SK-N-SH treated with all-trans-retinoic acid at 6 μM for 48 hours (cell line): ENCODE measurements at regions not wholly inside any gene's neighbourhood (a gene's known extent, or its start where the extent isn't known, plus 50 kb on each side); places are given as distances from the start of the nearest gene placed in this dataset.

Source experiments
- ATAC-seq: fragments of 200-7000 bp; cut with Tn5 transposase; 3 replicates; pipeline ENCODE4 v1.9.1; 2020; ENCODE audit warnings: mild to moderate bottlenecking, moderate library complexity
- ARNTL ChIP-seq: fragments of 450-650 bp; formaldehyde crosslinking; IDR thresholded peaks from 2 replicates; pipeline ENCODE4 v1.5.0; 2020; ENCODE audit warnings: low read depth, mild to moderate bottlenecking, moderate library complexity, borderline replicate concordance
- BACH2 ChIP-seq: fragments of 250-450 bp; sonication (Bioruptor Pico); IDR thresholded peaks from 2 replicates; pipeline ENCODE4 v1.9.0; 2021; ENCODE audit warnings: mild to moderate bottlenecking, borderline replicate concordance
- CSDC2 ChIP-seq: fragments of 250-450 bp; sonication (Bioruptor Pico); IDR thresholded peaks from 2 replicates; pipeline ENCODE4 v1.5.0; 2020; ENCODE audit warnings: mild to moderate bottlenecking, moderate library complexity
- GLIS3 ChIP-seq: fragments of 250-450 bp; sonication (Bioruptor Pico); IDR thresholded peaks from 2 replicates; pipeline ENCODE4 v1.5.0; 2020; ENCODE audit warnings: mild to moderate bottlenecking, moderate library complexity
- ISL1 ChIP-seq: fragments of 250-450 bp; sonication (Bioruptor Pico); IDR thresholded peaks from 2 replicates; pipeline ENCODE4 v2.1.2; 2022; ENCODE audit warnings: mild to moderate bottlenecking, moderate library complexity
- OSR1 ChIP-seq: fragments of 250-450 bp; sonication (Bioruptor Pico); IDR thresholded peaks from 2 replicates; pipeline ENCODE4 v1.8.0; 2022; ENCODE audit warnings: moderate library complexity, mild to moderate bottlenecking, inconsistent platforms
- PPARA ChIP-seq: fragments of 250-450 bp; sonication (Bioruptor Pico); IDR thresholded peaks from 2 replicates; pipeline ENCODE4 v1.5.0; 2020; ENCODE audit warnings: mild to moderate bottlenecking, borderline replicate concordance
- RARB ChIP-seq: fragments of 250-450 bp; sonication (Bioruptor Pico); IDR thresholded peaks from 2 replicates; pipeline ENCODE4 v1.8.0; 2021; ENCODE audit warnings: mild to moderate bottlenecking, moderate library complexity
- SNAI2 ChIP-seq: fragments of 250-450 bp; sonication (Bioruptor Pico); IDR thresholded peaks from 2 replicates; pipeline ENCODE4 v1.5.0; 2020; ENCODE audit warnings: mild to moderate bottlenecking, moderate library complexity
- TCF4 ChIP-seq: fragments of 250-450 bp; sonication (Bioruptor Pico); IDR thresholded peaks from 2 replicates; pipeline ENCODE4 v1.8.0; 2021; ENCODE audit warnings: mild to moderate bottlenecking, moderate library complexity, borderline replicate concordance
- TOX ChIP-seq: fragments of 250-450 bp; sonication (Bioruptor Pico); IDR thresholded peaks from 2 replicates; pipeline ENCODE4 v1.8.0; 2021; ENCODE audit warnings: mild to moderate bottlenecking, moderate library complexity, borderline replicate concordance
- ZFP3 ChIP-seq: fragments of 250-450 bp; sonication (Bioruptor Pico); IDR thresholded peaks from 2 replicates; pipeline ENCODE4 v1.5.0; 2020; ENCODE audit warnings: mild to moderate bottlenecking, moderate library complexity
- ZFP30 ChIP-seq: fragments of 450-650 bp; formaldehyde crosslinking; IDR thresholded peaks from 2 replicates; pipeline ENCODE4 v1.5.0; 2022; ENCODE audit warnings: mild to moderate bottlenecking, moderate library complexity
- ZNF565 ChIP-seq: fragments of 450-650 bp; formaldehyde crosslinking; conservative IDR thresholded peaks from 2 replicates; pipeline ENCODE4 v1.5.0; 2020; ENCODE audit warnings: low read depth, mild to moderate bottlenecking, moderate library complexity
- ZNF8 ChIP-seq: fragments of 450-650 bp; formaldehyde crosslinking; IDR thresholded peaks from 2 replicates; pipeline ENCODE4 v1.5.0; 2020; ENCODE audit warnings: mild to moderate bottlenecking, moderate library complexity
- TF ChIP-seq, protein P1 (sequence below): fragments of 250-450 bp; sonication (Bioruptor Pico); IDR thresholded peaks from 2 replicates; pipeline ENCODE4 v1.5.0; 2020; ENCODE audit warnings: mild to moderate bottlenecking, moderate library complexity
- TF ChIP-seq, protein P2 (sequence below): fragments of 250-450 bp; sonication (Bioruptor Pico); IDR thresholded peaks from 2 replicates; pipeline ENCODE4 v1.8.0; 2020; ENCODE audit warnings: mild to moderate bottlenecking, moderate library complexity, borderline replicate concordance
- TF ChIP-seq, protein P3 (sequence below): fragments of 250-450 bp; sonication (Bioruptor Pico); IDR thresholded peaks from 2 replicates; pipeline ENCODE4 v1.5.1; 2020; ENCODE audit warnings: low read depth, mild to moderate bottlenecking, moderate library complexity
- TF ChIP-seq, protein P4 (sequence below): fragments of 250-450 bp; sonication (Bioruptor Pico); IDR thresholded peaks from 2 replicates; pipeline ENCODE4 v1.5.1; 2021; ENCODE audit warnings: mild to moderate bottlenecking, moderate library complexity

DNA sequence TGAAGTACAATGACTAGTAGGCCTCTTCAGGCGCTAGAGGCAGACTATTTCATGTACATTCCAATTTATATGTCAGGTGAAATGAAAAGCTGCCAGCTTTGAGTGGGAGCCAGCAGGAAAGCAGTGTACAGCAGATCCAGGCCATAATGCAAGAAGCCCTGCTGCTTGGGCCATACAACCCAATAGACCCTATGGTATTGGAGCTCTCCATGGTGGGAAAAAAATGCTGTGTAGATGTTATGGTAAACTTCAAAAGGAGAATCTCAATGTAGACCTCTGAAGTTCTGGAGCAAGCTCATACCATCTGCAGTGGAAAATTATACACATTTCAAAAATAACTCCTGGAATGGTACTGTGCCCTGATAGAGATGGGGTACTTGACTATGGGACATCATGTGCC, 71.5 kb upstream of the CD82 start:
- no peak for ATAC-seq
- TF ChIP-seq, protein P1, sequence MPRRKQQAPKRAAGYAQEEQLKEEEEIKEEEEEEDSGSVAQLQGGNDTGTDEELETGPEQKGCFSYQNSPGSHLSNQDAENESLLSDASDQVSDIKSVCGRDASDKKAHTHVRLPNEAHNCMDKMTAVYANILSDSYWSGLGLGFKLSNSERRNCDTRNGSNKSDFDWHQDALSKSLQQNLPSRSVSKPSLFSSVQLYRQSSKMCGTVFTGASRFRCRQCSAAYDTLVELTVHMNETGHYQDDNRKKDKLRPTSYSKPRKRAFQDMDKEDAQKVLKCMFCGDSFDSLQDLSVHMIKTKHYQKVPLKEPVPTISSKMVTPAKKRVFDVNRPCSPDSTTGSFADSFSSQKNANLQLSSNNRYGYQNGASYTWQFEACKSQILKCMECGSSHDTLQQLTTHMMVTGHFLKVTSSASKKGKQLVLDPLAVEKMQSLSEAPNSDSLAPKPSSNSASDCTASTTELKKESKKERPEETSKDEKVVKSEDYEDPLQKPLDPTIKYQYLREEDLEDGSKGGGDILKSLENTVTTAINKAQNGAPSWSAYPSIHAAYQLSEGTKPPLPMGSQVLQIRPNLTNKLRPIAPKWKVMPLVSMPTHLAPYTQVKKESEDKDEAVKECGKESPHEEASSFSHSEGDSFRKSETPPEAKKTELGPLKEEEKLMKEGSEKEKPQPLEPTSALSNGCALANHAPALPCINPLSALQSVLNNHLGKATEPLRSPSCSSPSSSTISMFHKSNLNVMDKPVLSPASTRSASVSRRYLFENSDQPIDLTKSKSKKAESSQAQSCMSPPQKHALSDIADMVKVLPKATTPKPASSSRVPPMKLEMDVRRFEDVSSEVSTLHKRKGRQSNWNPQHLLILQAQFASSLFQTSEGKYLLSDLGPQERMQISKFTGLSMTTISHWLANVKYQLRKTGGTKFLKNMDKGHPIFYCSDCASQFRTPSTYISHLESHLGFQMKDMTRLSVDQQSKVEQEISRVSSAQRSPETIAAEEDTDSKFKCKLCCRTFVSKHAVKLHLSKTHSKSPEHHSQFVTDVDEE (CRISPR knock-in tag), result no peak
- TF ChIP-seq ARNTL (CRISPR knock-in tag) (no peak), ZNF8 (no peak), ZNF565 (CRISPR knock-in tag) (no peak), TOX (no peak), PPARA (no peak), ISL1 (CRISPR knock-in tag) (no peak), BACH2 (CRISPR knock-in tag) (no peak), CSDC2 (CRISPR knock-in tag) (no peak), RARB (CRISPR knock-in tag) (no peak), GLIS3 (CRISPR knock-in tag) (no peak)
- TF ChIP-seq, protein P2, sequence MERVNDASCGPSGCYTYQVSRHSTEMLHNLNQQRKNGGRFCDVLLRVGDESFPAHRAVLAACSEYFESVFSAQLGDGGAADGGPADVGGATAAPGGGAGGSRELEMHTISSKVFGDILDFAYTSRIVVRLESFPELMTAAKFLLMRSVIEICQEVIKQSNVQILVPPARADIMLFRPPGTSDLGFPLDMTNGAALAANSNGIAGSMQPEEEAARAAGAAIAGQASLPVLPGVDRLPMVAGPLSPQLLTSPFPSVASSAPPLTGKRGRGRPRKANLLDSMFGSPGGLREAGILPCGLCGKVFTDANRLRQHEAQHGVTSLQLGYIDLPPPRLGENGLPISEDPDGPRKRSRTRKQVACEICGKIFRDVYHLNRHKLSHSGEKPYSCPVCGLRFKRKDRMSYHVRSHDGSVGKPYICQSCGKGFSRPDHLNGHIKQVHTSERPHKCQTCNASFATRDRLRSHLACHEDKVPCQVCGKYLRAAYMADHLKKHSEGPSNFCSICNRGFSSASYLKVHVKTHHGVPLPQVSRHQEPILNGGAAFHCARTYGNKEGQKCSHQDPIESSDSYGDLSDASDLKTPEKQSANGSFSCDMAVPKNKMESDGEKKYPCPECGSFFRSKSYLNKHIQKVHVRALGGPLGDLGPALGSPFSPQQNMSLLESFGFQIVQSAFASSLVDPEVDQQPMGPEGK (CRISPR knock-in tag), result no peak

DNA sequence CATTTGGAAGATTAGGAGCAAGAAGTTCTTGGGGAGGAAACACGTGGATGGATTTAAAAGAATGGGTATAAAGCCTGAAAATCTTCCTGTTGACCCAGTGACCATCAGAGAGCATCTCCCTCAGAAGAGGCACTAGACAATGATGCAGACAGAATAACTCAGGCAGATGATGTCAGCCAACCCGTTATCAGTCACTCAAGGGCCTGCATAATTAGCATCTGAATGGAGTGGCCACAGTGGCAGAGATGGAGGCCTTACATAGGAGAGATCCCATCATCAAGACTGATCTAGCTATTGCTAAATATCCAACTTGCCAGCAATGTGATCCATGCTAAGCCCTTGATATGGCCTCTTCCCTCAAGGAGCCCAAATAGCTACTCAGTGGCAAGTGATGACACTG, 70.7 kb upstream of the CD82 start:
- ATAC-seq, result no peak
- TF ChIP-seq GLIS3 (CRISPR knock-in tag) (no peak), ISL1 (CRISPR knock-in tag) (no peak), RARB (CRISPR knock-in tag) (no peak), PPARA (no peak)
- TF ChIP-seq, protein P1 (CRISPR knock-in tag), result no peak
- TF ChIP-seq, protein P3, sequence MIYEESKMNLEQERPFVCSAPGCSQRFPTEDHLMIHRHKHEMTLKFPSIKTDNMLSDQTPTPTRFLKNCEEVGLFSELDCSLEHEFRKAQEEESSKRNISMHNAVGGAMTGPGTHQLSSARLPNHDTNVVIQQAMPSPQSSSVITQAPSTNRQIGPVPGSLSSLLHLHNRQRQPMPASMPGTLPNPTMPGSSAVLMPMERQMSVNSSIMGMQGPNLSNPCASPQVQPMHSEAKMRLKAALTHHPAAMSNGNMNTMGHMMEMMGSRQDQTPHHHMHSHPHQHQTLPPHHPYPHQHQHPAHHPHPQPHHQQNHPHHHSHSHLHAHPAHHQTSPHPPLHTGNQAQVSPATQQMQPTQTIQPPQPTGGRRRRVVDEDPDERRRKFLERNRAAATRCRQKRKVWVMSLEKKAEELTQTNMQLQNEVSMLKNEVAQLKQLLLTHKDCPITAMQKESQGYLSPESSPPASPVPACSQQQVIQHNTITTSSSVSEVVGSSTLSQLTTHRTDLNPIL (CRISPR knock-in tag), result no peak
- TF ChIP-seq, protein P4, sequence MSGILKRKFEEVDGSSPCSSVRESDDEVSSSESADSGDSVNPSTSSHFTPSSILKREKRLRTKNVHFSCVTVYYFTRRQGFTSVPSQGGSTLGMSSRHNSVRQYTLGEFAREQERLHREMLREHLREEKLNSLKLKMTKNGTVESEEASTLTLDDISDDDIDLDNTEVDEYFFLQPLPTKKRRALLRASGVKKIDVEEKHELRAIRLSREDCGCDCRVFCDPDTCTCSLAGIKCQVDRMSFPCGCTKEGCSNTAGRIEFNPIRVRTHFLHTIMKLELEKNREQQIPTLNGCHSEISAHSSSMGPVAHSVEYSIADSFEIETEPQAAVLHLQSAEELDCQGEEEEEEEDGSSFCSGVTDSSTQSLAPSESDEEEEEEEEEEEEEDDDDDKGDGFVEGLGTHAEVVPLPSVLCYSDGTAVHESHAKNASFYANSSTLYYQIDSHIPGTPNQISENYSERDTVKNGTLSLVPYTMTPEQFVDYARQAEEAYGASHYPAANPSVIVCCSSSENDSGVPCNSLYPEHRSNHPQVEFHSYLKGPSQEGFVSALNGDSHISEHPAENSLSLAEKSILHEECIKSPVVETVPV, result no peak

DNA sequence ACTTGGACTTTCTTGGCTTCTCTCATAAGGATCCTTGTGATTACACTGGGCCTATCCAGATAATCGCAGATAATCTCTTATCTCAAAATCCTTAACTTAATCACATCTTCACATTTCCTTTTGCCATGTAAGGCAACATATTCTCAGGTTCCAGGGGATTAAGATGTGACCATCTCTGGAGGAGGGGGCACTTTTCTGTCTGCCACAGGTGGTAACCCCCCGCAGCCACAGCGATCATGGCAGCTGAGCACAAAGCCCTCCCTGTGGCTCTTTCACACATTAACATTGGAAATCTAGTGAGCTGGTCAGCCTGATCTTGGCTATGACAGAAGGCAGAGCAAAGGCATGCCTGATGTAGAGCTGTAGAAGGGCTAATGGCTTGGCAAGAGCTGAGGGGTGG, 69.1 kb upstream of the CD82 start:
- no peak for ATAC-seq
- no peak for TF ChIP-seq ZNF565 (CRISPR knock-in tag)
- no peak for TF ChIP-seq ZFP30 (CRISPR knock-in tag)
- TF ChIP-seq SNAI2 (CRISPR knock-in tag), result no peak
- no peak for TF ChIP-seq CSDC2 (CRISPR knock-in tag)
- no peak for TF ChIP-seq GLIS3 (CRISPR knock-in tag)
- no peak for TF ChIP-seq BACH2 (CRISPR knock-in tag)
- TF ChIP-seq OSR1 (CRISPR knock-in tag), result no peak
- TF ChIP-seq ARNTL (CRISPR knock-in tag), result no peak
- no peak for TF ChIP-seq TCF4 (CRISPR knock-in tag)
- TF ChIP-seq RARB (CRISPR knock-in tag), result no peak
- TF ChIP-seq, protein P1 (CRISPR knock-in tag), result no peak
- TF ChIP-seq ZFP3 (CRISPR knock-in tag), result no peak
- no peak for TF ChIP-seq ZNF8
